K562 (cell line): ENCODE measurements at regions not wholly inside any gene's neighbourhood (a gene's known extent, or its start where the extent isn't known, plus 50 kb on each side); places are given as distances from the start of the nearest gene placed in this dataset.

ENCODE experiments used
- ATAC-seq: fragments of 200-7000 bp; cut with Tn5 transposase; 3 replicates; pipeline ENCODE4 v1.9.1; 2020; ENCODE audit warnings: moderate library complexity
- BruUV-seq: library from RNA; stranded (reverse); fragments of 400-500 nt; replicated peaks from 2 replicates; lab custom pipeline; 2021; lab: Mats Ljungman, UMichigan
- CTCF ChIA-PET: fragments of 300-600 bp; formaldehyde crosslinking; extraction: SDS; loops from one replicate; lab custom pipeline; 2021; ENCODE audit warnings: low intra/inter-chr PET ratio; lab: Yijun Ruan, JAX
- POLR2A ChIA-PET: fragments of 300-600, 350-650 bp; sonication (Branson Sonifier 250); formaldehyde crosslinking; extraction: SDS; loops from one replicate; lab custom pipeline; 2021; ENCODE audit warnings: antibody characterized with exemption, inconsistent platforms; lab: Yijun Ruan, JAX
- DNase-seq, 4 experiments: peaks; one replicate each; pipeline versions ENCODE4 v3.0.0 to v3.0.0-alpha.2; 2011 to 2018; ENCODE audit warnings: low spot score in 3 of 4, mixed read lengths in 3 of 4; ENCODE audit errors: extremely low read depth in 1 of 4
- FAIRE-seq: peaks from 2 replicates; lab custom pipeline; 2011; peaks lifted over from hg19 to GRCh38; lab: Jason Lieb, UNC
- H2AFZ ChIP-seq: 2 replicates; pipeline ENCODE4 v1.6.0; 2011; ENCODE audit warnings: low read depth, low read length, control low read depth, inconsistent platforms
- H3K27ac ChIP-seq: fragments of 200-600 bp; 3 replicates; pipeline ENCODE4 v1.8.0; 2011; ENCODE audit warnings: low read depth, mild to moderate bottlenecking, control low read depth, inconsistent platforms, low read length, moderate library complexity, mixed read lengths; ENCODE audit errors: extremely low read depth
- H3K27me3 ChIP-seq, 2 experiments: fragments of 300-600 bp in 1 of 2; 2 replicates in 1 of 2; 3 replicates in 1 of 2; pipeline versions ENCODE4 v1.6.0 to v1.8.0; 2011; ENCODE audit warnings: inconsistent platforms in 2 of 2, low read length in 2 of 2, mild to moderate bottlenecking in 1 of 2, mixed read lengths in 1 of 2, moderate library complexity in 1 of 2; ENCODE audit not compliant: control insufficient read depth in 2 of 2, insufficient read depth in 2 of 2
- H3K36me3 ChIP-seq: fragments of 300-600 bp; 3 replicates; pipeline ENCODE4 v1.8.0; 2011; ENCODE audit warnings: mild to moderate bottlenecking, low read length, inconsistent platforms; ENCODE audit not compliant: control insufficient read depth, insufficient read depth
- H3K4me1 ChIP-seq, 2 experiments: fragments of 200-600 bp in 1 of 2; replicated peaks in 1 of 2; 2 replicates in 1 of 2; 3 replicates in 1 of 2; pipeline versions ENCODE4 v1.5.1 to v1.8.0; 2011; ENCODE audit warnings: inconsistent platforms in 2 of 2, low read length in 2 of 2, mild to moderate bottlenecking in 1 of 2, mixed read lengths in 1 of 2, moderate library complexity in 1 of 2; ENCODE audit not compliant: control insufficient read depth in 2 of 2, insufficient read depth in 2 of 2
- H3K4me2 ChIP-seq: 2 replicates; pipeline ENCODE4 v1.6.1; 2011; ENCODE audit warnings: low read length, control low read depth, inconsistent platforms, mixed read lengths; ENCODE audit not compliant: insufficient read depth
- H3K4me3 ChIP-seq: fragments of 200-600 bp; sonication (generic), shearing (Covaris generic); 2 replicates; pipeline ENCODE4 v1.5.1; 2016; ENCODE audit warnings: control low read depth, inconsistent platforms
- H3K79me2 ChIP-seq: fragments of 200-600 bp; 3 replicates; pipeline ENCODE4 v1.8.0; 2011; ENCODE audit warnings: low read length, inconsistent platforms; ENCODE audit not compliant: control insufficient read depth, insufficient read depth
- H3K9ac ChIP-seq, 2 experiments: 2 replicates each; pipeline versions ENCODE4 v1.6.0 to v1.6.1; 2011; ENCODE audit warnings: low read depth in 2 of 2, low read length in 2 of 2, control low read depth in 1 of 2, inconsistent platforms in 1 of 2, mild to moderate bottlenecking in 1 of 2, mixed read lengths in 1 of 2; ENCODE audit not compliant: insufficient read depth in 1 of 2
- H3K9me1 ChIP-seq: one replicate; pipeline ENCODE4 v1.6.0; 2011; ENCODE audit warnings: inconsistent platforms, mild to moderate bottlenecking, low read length, moderate library complexity; ENCODE audit not compliant: control insufficient read depth, insufficient read depth
- H3K9me3 ChIP-seq: replicated peaks from 2 replicates; pipeline ENCODE4 v1.5.1; 2011; ENCODE audit warnings: low read depth, low read length, inconsistent platforms; ENCODE audit not compliant: control insufficient read depth, insufficient read depth
- H4K20me1 ChIP-seq: replicated peaks from 2 replicates; pipeline ENCODE4 v1.6.1; 2011; ENCODE audit warnings: low read length, inconsistent platforms, mixed read lengths; ENCODE audit not compliant: control insufficient read depth, insufficient read depth
- BRD9 ChIP-seq: fragments of 450-650 bp; IDR thresholded peaks from 2 replicates; pipeline ENCODE4 v1.6.1; 2018; ENCODE audit warnings: low read depth; ENCODE audit not compliant: partially characterized antibody
- CCAR2 ChIP-seq: fragments of 200-400 bp; formaldehyde crosslinking; IDR thresholded peaks from 2 replicates; pipeline ENCODE4 v1.6.1; 2017; ENCODE audit warnings: mild to moderate bottlenecking, low read depth, low read length
- DDX20 ChIP-seq: fragments of 450-650 bp; IDR thresholded peaks from 2 replicates; pipeline ENCODE4 v1.6.1; 2016; ENCODE audit warnings: missing genetic modification characterization, low read depth, mild to moderate bottlenecking, missing compliant biosample characterization, moderate library complexity
- GTF2F1 ChIP-seq: IDR thresholded peaks from 2 replicates; pipeline ENCODE4 v1.6.1; 2011; ENCODE audit warnings: low read depth, low read length, improper control_type of control experiment
- IFI16 ChIP-seq: fragments of 250-450 bp; sonication (Bioruptor Pico); IDR thresholded peaks from 2 replicates; pipeline ENCODE4 v2.1.2; 2022; ENCODE audit warnings: mild to moderate bottlenecking, inconsistent platforms
- IRF1 ChIP-seq: sonication (generic); formaldehyde crosslinking; IDR thresholded peaks from 2 replicates; pipeline ENCODE4 v1.8.0; 2022; ENCODE audit warnings: missing genetic modification reagents, mild to moderate bottlenecking, borderline replicate concordance
- KDM2B ChIP-seq: fragments of 250-450 bp; sonication (Bioruptor Pico); IDR thresholded peaks from 2 replicates; pipeline ENCODE4 v1.8.0; 2021; ENCODE audit warnings: mild to moderate bottlenecking, moderate library complexity
- PHF20 ChIP-seq: fragments of 450-650 bp; IDR thresholded peaks from 2 replicates; pipeline ENCODE4 v1.6.1; 2018; ENCODE audit not compliant: partially characterized antibody
- POLR3A ChIP-seq: IDR thresholded peaks from 2 replicates; pipeline ENCODE4 v1.6.1; 2011; ENCODE audit warnings: borderline replicate concordance, mild to moderate bottlenecking, moderate library complexity; ENCODE audit not compliant: insufficient read length, insufficient read depth; ENCODE audit errors: extremely low read depth
- SIN3B ChIP-seq: fragments of 450-650 bp; IDR thresholded peaks from 2 replicates; pipeline ENCODE4 v1.6.1; 2017; ENCODE audit warnings: low read depth, mild to moderate bottlenecking, moderate library complexity
- SIRT6 ChIP-seq: IDR thresholded peaks from one replicate; pipeline ENCODE4 v1.6.1; 2012; ENCODE audit warnings: low read depth, mild to moderate bottlenecking, control low read depth, inconsistent platforms, low read length, moderate library complexity
- SMAD2 ChIP-seq: fragments of 150-350 bp; IDR thresholded peaks from 2 replicates; pipeline ENCODE4 v1.6.1; 2014; ENCODE audit warnings: low read depth, mild to moderate bottlenecking, low read length
- SPI1 ChIP-seq: IDR thresholded peaks from 2 replicates; pipeline ENCODE4 v1.6.1; 2011; ENCODE audit warnings: low read depth, low read length, control low read depth, borderline replicate concordance
- TARDBP ChIP-seq: fragments of 450-650 bp; IDR thresholded peaks from 2 replicates; pipeline ENCODE4 v1.6.1; 2016
- TSC22D4 ChIP-seq: fragments of 450-650 bp; IDR thresholded peaks from 2 replicates; pipeline ENCODE4 v1.6.1; 2016; ENCODE audit warnings: missing genetic modification characterization, missing biosample characterization, control low read depth
- WGBS: fragments of 100-300 bp; shearing (Covaris generic); methylation state at CpG from one replicate; pipeline ENCODE4 v1.1.6; 2016; ENCODE audit warnings: low coverage, mixed read lengths; ENCODE audit not compliant: insufficient coverage; ENCODE audit errors: missing lambda C conversion rate; 5-methylcytosine and 5-hydroxymethylcytosine counted together
- in situ Hi-C: fragments of 300-500 bp; cut with MboI; formaldehyde crosslinking; loops from 4 replicates; pipeline ENCODE4 v1.15.0; 2018; ENCODE audit warnings: inconsistent platforms, mixed read lengths
- intact Hi-C: fragments of 100-400 bp; cut with micrococcal nuclease; formaldehyde crosslinking; loops from 2 replicates; pipeline ENCODE4 v1.14.2; 2022
- TF ChIP-seq, protein P1 (sequence below), 2 experiments: fragments of 450-650 bp; IDR thresholded peaks; 2 replicates each; pipeline ENCODE4 v1.6.1; 2016; ENCODE audit warnings: mild to moderate bottlenecking in 2 of 2, borderline replicate concordance in 1 of 2, low read depth in 1 of 2, moderate library complexity in 1 of 2

DNA sequence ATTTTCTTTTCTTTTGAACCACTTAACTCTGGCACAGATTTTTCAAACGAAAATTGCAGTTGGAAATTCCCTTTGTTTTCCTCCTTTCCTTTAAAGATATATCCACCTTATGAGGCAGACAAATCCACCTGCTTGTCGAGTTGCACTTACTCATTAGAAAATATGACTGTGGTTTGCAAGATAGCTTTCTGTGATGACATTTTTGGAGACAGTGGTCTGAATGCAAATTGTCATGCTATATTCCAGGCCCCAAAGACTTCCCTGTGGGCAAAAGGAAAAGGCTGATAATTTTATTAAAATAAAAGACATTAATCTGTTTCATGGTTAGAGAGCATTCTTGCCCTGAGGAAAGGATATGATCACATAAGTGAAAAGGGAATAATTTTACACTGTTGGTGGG is 120.6 kb downstream of the TNFSF18 start:
- no TSS peak for BruUV-seq
- H3K4me3 ChIP-seq, result no peak overlapping the region
- WGBS, result 6% methylated on average over 2 of the region's 2 CpGs
- no peak for DNase-seq
- POLR2A ChIA-PET, result interaction anchor here (0.6 kb wide), 1 partner anchor 32 kb away, joined by 3 read pairs; no protein-coding TSS in a partner anchor
- H2AFZ ChIP-seq, result no peak overlapping the region
- H4K20me1 ChIP-seq, result no peaks in the 10 kb centered on the region
- no peaks in the 10 kb centered on the region for H3K36me3 ChIP-seq
- H3K9me1 ChIP-seq, result no peaks in the 10 kb centered on the region
- peaks cover 4 to 36% of the 10 kb centered on the region in 2 experiments; a peak in 4 of 5 replicates for H3K4me1 ChIP-seq
- H3K9ac ChIP-seq, result no peak overlapping the region
- H3K4me2 ChIP-seq, result no peak overlapping the region
- intact Hi-C loops, result loop anchor here (10.0 kb wide), 1 partner anchor 185 kb away; no protein-coding TSS in a partner anchor
- peaks cover 4% of the 10 kb centered on the region for H3K9me3 ChIP-seq
- no peak overlapping the region for H3K27ac ChIP-seq
- no peaks in the 10 kb centered on the region for H3K79me2 ChIP-seq
- FAIRE-seq, result no peak
- H3K27me3 ChIP-seq, result no peaks in the 10 kb centered on the region
- in situ Hi-C loops, result no loop called here
- ATAC-seq, result no peak
- CTCF ChIA-PET, result no interaction called here
- TF ChIP-seq BRD9, result no peak
- no peak for TF ChIP-seq SPI1
- no peak for TF ChIP-seq KDM2B (CRISPR knock-in tag)
- no peak for TF ChIP-seq CCAR2
- TF ChIP-seq SMAD2, result no peak
- TF ChIP-seq IFI16 (CRISPR knock-in tag), result no peak
- no peak for TF ChIP-seq DDX20 (tag)
- TF ChIP-seq IRF1, result no peak
- TF ChIP-seq, protein P1, sequence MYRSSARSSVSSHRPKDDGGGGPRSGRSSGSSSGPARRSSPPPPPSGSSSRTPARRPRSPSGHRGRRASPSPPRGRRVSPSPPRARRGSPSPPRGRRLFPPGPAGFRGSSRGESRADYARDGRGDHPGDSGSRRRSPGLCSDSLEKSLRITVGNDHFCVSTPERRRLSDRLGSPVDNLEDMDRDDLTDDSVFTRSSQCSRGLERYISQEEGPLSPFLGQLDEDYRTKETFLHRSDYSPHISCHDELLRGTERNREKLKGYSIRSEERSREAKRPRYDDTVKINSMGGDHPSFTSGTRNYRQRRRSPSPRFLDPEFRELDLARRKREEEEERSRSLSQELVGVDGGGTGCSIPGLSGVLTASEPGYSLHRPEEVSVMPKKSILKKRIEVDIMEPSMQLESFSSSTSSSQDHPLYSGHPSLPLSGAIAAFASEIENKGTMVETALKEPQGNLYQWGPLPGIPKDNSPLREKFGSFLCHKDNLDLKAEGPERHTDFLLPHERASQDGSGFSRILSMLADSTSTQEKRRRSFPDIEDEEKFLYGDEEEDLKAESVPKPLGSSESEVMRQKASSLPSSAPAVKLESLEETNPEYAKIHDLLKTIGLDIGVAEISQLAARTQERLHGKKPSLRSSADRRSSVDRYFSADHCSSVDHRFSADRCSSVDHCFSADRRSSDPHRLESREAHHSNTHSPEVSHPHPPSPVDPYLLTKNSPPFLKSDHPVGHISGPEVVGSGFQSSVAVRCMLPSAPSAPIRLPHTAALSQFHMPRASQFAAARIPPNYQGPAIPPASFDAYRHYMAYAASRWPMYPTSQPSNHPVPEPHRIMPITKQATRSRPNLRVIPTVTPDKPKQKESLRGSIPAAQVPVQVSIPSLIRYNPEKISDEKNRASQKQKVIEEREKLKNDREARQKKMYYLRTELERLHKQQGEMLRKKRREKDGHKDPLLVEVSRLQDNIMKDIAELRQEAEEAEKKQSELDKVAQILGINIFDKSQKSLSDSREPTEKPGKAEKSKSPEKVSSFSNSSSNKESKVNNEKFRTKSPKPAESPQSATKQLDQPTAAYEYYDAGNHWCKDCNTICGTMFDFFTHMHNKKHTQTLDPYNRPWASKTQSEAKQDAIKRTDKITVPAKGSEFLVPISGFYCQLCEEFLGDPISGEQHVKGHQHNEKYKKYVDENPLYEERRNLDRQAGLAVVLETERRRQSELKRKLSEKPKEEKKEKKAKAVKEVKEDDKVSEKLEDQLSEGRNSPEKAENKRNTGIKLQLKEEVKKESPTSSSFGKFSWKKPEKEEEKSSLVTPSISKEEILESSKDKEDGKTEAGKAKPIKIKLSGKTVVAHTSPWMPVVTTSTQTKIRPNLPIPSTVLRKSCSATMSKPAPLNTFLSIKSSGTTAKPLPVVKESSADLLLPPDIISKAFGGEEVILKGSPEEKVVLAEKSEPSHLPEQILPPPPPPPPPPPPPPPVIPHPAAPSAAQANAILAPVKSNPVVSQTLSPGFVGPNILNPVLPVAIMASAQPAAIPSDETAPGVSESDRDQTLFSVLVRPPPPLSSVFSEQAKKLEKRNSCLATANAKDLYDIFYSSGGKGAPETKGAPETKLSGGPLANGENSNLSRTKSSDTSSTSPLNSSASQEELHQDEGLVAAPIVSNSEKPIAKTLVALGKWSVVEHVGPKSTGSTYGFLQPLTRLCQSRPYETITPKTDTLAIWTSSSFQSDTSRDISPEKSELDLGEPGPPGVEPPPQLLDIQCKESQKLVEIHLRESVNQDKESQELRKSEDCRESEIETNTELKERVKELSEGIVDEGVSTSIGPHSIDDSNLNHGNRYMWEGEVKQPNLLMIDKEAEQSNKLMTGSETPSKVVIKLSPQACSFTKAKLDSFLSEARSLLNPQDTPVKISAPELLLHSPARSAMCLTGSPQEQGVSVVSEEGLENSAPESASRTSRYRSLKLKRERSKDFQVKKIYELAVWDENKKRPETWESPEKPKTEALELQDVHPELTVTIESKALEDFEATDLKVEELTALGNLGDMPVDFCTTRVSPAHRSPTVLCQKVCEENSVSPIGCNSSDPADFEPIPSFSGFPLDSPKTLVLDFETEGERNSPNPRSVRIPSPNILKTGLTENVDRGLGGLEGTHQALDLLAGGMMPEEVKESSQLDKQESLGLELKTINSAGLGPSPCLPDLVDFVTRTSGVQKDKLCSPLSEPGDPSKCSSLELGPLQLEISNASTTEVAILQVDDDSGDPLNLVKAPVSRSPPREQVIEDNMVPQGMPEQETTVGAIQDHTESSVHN (IDR thresholded peaks at IDR 0.05; ENCODE audit: borderline replicate concordance in 1 of 2, low read depth in 1 of 2), result no peak
- no peak for TF ChIP-seq TSC22D4 (tag)
- no peak for TF ChIP-seq PHF20
- no peak for TF ChIP-seq GTF2F1
- no peak for TF ChIP-seq POLR3A
- no peak for TF ChIP-seq TARDBP
- no peak for TF ChIP-seq SIRT6
- no peak for TF ChIP-seq SIN3B
